GM21825 (cell line): ENCODE measurements at regions not wholly inside any gene's neighbourhood (a gene's known extent, or its start where the extent isn't known, plus 50 kb on each side); places are given as distances from the start of the nearest gene placed in this dataset.

Experiments
- ATAC-seq: cut with Tn5 transposase; IDR thresholded peaks from one replicate; pipeline ENCODE4 v1.9.1; 2021; ENCODE audit warnings: mild to moderate bottlenecking, moderate library complexity; ENCODE audit not compliant: unreplicated experiment

DNA sequence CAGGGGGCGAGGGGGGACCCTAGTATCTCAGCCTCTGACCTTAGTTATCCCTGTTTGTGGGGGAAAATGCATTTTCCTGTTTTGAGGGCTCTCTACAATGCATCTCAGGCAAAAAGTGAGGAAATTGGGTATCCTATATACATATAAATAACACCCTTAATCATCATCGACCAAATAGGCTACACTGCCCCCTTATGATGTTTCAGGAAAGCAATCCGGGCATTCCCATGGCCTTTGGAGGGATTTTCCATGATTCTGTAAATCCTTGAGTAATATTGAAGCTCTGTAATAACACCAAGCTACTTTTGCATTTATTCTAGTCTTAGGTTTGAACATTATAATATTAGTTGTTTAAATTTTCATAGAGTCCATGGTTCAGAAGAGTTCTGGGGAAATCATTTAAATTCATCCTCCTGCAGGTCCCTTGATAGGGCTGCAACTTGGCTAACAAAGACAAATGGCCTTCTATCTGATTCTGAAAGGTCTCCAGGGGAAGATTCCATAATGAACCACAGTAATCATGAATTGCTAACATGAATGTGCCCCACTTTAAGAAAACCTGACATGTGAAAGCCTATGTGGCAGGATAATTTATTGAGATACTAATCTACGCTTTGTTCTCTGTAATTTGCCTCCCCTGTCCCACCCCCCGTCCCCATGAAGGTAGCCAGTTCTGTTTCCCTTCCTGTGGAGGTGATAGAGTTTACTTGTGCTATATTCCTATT is 91.5 kb upstream of the SCOC start:
- ATAC-seq: no peak

DNA sequence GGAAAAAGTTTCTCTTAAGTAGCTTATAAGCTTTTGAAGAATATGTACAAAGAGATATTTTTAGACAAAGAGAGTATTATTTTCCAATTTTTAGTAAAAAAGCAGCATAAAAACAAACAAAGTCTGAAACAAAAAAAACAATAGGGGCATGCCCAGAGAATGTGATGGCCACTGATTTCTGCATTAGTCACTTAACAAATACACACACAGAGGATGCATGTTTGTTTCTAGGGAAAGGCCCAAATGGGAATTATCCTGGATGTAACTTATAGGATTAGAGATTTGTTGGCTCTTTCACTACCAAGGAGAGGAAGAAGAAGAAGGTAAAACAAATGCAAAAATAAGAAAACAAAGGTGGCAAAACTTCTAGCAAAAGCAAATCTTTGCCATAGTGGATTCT is 95.9 kb upstream of the SCOC start:
- no peak for ATAC-seq

DNA sequence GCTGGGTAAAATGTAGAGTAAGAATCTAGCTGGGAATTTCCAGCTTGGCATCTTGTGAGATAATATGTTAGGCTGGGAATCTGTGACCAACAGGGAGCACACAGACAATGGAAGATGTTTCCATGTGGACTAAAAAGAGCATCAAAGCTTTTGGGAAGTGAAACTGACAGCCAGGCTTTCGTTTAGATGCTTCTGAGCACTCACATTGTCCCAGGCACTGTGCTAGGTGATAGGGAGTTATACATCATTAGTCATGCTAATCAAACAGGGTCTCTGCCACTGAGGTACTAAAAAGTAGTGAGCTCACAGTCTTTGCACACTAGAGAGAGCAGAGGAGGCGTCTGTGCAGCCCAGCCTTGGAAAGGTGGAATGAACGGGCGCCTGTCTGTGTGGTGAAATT is 101.9 kb upstream of the SCOC start:
- no peak for ATAC-seq

DNA sequence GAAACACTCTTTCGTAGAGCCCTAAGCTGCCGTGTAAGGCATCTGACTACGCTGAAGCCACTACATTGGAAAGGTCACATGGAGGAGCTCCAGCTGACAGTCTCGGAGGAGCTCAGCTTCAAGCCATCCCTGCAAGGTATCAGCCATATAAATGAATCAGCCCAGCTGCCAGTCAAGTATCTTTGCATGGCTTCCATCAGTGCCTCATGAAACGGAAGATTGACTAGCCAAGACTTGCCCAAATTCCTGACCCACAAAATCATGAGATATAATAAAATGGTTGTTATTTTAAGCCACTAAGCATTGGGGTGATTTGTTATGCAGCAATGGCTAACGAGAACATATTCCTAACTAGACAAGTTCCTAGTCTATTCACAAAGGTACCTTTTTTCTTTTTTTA is 104.1 kb upstream of the SCOC start:
- no peak for ATAC-seq

DNA sequence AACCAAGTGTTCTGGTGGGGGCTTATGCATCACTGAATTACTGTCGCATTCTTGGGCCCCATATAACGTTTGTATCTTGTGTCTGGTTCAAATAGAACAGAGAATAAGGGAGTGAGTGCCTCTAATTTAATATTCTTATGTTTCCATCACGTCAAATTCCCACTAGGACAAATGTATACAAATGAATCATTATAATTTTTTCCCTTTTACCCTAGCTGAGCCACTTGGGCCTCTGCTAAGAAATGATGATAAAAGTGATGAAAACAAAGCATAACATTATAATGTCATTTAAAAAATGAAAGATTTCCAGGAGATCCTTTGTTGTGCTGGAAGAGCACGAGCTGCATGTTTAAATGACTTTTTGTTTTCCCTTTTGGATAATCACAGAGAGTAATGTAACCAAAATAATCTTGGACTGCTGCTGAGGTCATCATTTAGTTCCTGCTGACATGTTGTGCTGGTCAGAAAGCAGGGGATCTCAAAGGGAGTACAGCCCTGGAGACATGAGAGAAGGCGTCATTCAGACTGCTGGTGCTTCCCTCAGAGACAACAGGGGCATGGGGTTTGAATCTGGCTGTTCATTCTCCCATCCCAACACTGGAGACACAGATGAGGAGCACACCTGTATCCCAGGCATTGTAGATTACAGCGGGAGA is 105.1 kb upstream of the SCOC start:
- ATAC-seq: no peak

DNA sequence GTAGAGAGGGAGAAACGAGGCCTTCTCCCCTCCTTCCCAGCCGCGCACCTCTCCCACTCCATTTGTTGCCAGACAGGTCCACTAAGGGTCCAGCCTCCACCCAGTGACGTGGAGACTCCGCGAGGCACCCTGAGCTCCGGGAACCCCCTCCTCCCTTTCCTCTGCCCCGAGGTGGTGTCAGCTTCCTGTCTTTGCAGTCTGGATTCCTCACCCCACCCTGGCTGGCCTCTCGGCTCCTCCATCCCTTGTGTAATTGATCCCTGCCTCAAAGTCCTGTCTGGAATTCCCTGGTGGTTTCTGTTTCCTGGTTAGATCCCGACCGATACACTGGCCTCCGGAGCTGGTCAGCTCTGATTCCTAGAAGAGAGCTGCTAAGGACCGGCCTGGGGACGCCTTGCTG is 105.9 kb upstream of the SCOC start:
- ATAC-seq: no peak

DNA sequence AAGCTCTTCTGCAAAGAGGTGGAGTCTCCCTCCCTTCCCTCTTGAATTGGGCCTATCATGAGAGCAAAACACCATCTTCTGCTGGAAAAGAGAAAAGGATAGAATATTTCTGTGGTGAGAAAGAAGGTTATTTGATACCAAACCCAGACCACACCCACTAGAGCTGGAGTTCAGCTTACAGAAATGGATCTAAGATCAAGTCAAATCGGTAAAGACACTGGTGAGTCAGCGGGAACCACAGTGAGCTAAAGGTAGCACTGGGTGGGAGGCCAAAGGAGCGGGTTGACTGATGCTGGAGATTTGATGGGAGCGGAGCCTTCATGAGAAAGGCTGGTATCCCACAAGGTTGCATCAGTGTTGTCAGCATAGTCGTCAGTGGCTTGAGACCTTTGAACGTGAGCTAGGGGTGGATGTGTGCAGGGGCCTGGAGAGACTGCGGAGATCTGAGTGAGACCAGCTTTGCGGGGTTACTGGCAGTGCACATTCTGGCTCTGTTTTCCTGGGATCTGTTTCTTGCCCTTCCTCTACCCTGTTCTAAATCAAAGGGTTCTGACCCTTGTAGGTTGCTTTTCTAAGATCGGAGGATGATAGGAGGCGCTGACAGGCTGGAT is 106.4 kb upstream of the SCOC start:
- ATAC-seq: no peak

DNA sequence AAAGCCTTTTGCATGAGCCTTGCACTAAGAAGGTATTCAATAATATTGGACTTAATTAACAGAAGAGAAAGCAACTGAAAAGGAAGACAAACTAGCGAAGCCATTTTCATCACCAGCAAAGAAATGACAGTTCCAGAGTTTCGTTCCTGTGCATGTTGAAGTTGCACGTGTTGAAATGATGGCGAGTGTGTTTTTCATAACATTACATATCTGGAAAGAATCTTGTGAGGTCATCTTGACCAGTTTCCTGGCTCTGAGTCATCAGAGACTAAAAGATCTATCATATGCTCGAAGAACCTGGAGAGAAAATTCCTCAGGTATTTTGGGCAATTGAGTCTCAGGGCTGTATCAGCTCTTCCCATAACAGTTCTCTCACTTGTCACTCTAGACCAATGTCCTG is 106.2 kb upstream of the MAML3 start:
- no peak for ATAC-seq

DNA sequence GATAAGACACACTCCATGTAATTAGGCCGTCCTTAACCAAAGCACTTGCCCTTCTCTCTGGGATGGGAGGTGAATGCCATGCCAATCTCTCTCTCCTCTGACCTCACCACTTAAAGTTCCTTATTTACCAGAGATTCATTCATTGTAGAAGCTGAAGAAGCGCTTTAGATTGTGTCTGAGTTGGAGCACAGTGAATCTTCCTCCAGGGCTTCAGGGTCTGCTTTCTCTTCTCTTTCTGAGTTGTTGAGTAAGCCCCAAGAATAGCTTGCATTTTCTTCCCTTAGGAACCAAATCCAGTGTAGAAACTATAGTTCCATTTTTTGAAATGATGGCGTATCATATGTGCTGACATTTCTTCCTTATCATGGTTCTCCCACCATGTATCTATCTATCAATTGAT is 104.5 kb upstream of the MAML3 start:
- ATAC-seq: no peak

DNA sequence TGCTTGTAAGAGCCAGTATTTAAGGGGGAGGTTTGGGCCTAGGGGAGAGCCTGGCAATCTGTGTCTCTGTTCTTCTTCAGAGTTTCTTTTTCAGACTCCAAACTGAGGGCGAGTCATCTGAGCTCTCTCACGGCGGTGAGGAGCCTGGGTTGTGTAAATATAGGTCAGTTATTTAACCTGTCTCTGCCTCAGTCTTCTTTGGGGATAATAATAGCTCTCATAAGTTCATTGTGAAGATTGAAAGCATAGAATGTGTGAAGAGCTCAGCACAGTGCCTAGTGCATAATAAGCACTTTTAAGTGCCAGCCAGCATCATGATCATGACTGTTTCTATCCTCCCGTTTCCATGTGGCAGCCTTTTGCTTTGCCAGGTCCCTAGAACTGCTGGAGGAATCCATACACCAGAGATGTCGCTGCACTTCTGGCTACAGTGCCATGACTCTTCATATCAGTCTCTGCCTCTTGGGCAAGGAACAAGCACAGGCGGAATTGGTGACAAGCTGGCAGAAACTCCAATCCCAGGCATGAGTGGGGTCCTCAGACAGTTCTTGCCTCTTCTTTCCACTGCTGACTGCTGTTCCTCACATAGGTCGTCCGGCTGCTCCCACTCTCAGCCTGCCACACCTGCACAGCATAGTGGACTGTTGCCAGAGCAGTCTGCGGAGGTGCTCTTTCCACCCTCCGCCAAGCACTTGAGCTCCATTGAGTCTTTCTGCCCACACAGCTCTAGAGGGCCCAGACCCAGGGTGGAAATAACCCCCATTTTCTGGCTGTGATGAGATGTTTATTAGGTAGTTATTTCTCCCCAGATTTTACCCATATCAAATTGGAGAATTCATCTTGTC is 103.7 kb upstream of the MAML3 start:
- ATAC-seq: no peak

DNA sequence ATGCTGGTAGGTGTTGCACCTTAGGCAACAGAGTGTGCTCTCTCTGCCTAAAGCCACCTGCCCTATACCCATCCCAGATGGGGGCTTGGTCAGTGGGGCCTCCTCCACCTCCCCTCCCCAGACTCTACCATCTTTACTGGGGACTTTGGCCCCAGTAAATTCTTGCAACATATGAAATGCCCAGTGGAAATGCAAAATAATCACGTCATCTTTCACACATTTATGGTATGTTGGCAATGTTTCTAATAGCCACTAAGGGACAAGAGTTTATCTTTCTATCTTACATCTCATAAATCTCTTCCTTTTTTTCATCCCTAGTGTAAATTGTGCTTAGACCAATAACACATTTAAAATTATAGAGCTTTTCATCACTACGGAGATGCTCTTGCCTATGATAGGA is 103.0 kb upstream of the MAML3 start:
- ATAC-seq: no peak

DNA sequence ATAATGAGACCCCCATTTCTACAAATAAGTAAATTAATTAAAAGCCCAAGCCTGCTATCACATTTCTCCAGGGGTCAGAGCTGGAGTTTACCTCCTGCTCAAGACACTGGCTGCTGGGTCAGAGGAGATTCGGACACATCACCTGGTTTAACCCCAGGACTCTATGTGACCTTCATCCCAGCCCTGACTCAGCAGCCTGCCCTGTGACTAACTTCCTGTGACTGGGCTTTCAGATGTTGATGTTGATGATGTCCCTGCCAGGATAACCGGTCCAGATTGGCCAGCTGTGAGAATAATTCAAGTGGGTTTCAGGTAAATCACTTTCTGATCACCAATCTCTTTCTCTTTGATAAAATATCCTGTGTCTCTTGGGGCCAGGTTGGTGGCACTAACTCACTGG is 102.4 kb upstream of the MAML3 start:
- no peak for ATAC-seq

DNA sequence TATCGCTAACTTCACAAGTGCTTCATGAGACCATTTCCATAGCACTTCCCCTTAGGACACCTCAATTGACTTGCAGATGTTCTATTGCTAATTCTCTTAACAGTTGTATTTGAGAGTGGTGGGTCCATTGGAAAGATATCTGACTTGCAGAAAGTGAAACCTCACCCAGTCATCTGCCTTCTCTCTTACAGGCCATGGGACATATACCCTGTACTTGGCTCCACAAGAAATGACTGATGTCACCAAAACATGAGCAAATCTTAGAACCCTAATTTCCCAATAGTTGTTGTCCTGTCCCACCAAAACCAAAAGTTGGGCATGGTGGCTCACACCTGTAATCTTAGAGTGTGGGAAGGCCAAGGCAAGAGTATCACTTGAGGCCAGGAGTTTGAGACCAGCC is 101.9 kb upstream of the MAML3 start:
- no peak for ATAC-seq

DNA sequence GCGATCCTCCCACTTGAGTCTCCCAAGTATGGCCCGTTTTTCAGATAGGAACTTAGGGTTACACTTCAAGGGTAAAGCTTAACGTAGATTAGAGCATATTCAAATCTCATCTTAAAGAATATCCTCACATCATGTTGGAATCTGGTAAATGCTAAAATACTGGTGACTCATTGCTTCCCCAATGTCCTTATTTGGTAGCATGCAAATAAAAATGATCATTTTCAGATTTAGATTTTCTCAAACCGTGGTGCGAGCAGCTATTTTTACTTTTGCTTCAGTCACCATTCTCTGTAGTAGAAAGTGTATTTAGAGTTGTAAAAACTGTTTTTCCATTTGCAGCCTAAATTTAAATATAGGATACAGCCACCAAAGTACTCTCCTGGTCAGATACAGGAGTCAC is 101.5 kb upstream of the MAML3 start:
- ATAC-seq: no peak

DNA sequence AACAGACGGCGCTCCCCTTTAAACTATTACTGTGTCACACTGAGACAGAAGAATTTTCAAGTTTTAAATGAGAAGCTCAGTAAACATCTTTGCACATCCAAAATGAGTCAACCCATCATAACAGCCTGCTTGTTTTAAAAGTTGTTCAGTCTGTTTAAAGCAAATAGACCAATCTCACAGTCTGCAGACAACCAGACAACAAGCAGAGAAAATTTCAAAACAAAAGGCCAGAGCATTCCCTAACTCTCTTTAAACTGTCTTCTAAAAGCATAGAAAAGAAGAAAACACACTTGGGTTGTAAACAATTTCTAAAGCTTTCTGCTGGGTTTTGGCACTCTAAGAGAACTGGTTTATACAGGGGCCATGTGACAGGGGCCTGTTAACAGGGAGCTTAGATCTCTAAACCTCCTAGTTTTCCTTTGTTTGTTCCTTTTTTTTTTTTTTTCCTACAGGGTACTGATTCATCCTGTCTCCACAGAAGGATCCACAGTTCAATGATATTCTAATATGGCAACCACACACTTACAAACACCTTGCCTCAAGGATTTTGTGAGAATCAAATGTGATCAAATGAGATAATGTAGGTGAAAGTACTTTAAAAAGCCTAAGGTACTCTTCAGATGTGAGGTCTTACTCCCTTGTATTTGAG is 100.8 kb upstream of the MAML3 start:
- ATAC-seq: no peak

DNA sequence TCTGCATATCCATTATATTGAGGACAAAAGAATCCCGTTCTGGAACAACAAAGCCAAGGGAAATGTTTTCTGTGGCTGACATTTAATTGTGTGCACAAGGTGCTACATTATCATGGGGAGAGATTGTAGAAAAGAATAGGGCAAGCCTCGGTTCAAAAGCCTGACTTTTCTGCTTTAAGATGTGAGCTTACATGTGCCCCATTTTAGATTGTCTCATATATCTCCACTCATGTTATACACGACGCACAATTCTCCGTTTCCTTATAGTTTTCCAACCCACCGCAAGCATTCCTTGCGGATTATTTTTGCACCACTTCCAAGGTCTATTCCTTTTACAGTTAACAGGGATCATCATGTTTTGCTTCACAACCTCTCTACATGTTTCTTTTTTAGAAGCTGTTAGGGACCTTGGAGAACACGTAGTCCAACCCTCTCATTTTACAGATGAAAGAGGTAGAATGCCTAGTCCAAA is 99.6 kb upstream of the MAML3 start:
- no peak for ATAC-seq

DNA sequence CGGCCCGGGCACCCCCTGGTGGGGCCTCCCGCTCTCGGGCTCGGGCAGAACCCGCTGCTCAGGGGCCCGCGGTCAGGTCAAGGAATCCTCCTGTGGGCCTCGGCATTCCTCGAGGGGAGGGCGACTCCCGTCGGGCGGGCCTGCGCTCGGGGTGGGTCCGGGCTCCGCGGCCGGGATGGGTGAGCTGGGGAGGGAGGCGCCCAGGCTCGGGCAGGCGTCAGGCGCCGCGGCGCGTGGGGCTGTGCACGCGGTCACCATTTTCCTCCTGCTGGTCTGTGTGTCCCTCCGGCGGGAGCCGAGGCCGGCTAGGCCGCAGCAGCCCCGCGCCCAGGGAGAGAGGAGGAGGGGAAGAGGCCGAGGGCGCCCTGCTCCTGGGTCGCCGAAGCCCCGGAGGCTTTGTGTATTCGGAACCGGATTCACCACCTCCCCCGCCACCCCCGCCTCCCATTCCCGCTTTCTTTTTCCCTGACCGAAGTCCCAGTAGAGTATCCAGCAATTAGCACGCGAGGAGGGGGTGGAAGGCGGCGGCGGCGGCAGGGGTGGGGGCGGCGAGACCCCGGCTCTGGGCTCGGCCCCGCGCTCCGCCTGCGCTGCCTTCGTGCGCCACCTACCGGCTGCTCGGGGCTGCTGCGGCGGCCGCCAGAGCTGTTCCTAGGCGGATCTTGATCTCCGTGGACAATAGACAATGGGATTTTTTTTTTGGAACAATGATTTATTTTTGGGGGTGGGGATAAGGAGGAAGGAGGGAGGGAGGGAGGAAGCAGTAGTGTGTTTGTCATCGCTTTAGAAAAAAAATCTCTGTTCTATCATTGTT is 99.0 kb upstream of the MAML3 start:
- ATAC-seq: peak; percentile 56

DNA sequence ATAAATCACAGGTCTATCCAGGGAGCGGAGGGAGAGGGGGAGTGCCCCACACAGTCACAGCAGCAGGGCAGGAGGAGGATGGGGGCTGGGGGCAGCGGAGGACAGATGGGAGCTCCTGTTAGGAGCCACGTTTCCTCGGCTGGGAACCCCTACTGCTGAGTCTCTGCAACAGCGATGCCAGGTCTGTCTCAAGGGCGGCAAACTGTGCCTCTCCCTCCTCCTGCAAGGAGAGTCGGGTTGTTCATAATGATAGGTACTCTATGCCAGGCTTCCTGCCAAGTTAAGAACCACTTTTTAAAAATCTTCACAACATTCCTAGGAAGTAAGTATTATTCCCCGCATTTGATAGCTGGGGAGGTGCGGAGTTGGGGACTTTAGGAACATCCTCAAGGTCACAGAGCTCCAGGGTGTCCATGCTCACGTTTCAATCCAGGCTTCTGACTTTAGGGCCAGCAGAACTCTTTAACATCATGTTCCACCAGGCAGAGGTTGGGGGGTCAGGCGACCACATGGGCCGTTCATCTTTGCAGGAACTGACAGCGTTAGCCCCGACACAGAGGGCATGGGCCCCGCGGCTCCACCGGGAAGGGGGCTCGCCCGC is 98.3 kb upstream of the MAML3 start:
- no peak for ATAC-seq

DNA sequence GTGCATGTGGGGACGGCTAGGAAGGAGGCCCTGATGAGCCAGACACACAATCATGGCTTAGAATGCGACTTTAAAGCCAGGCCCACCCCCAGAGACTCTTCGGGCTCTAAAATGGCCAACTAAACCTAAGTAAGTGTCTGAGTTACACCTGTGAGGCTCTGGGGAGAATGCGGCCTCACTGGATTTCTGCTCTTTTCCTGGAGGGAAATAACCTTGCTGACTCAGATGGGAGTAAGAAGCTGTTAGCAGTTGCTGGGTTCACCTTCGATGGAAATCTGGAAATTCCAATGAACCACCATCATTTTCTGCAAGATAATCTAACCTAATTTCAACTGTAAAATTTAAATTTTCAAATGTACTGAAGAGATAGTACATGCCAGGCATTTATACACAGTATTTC is 97.6 kb upstream of the MAML3 start:
- no peak for ATAC-seq
